ENCODE measurements at regions not wholly inside any gene's neighbourhood (a gene's known extent, or its start where the extent isn't known, plus 50 kb on each side); places are given as distances from the start of the nearest gene placed in this dataset.

GRCh38 chr16:9658164-9658563, 524.1 kb downstream of the GRIN2A start:
- H3K9ac ChIP-seq = no peak overlapping the region
- H3K4me1 ChIP-seq (ENCODE audit: insufficient read depth) = no peaks in the 10 kb centered on the region
- no peaks in the 10 kb centered on the region for H4K20me1 ChIP-seq (ENCODE audit: insufficient read depth)
- H3K4me3 ChIP-seq = no peak overlapping the region
- no peaks in the 10 kb centered on the region for H3F3A ChIP-seq (ENCODE audit: insufficient read depth)
- H3K4me2 ChIP-seq (ENCODE audit: unreplicated experiment) = no peak overlapping the region
- DNase-seq = no peak
- no peaks in the 10 kb centered on the region for H3K79me2 ChIP-seq (ENCODE audit: insufficient read depth)
- H3K27me3 ChIP-seq (replicated peaks; ENCODE audit: insufficient read depth) = no peaks in the 10 kb centered on the region
- H3K36me3 ChIP-seq (ENCODE audit: low read depth) = no peaks in the 10 kb centered on the region
- H2AFZ ChIP-seq = no peak overlapping the region
- 4 to 10% methylated on average over 4 of the region's 4 CpGs for WGBS, 2 experiments (ENCODE audit: low coverage in 1 of 2, low lambda C conversion rate in 2 of 2, missing lambda C conversion rate in 2 of 2)
- no peaks in the 10 kb centered on the region for H3K9me3 ChIP-seq (ENCODE audit: low read depth)
- in situ Hi-C loops (cut with MboI) = no loop called here
- H3K9me2 ChIP-seq (ENCODE audit: insufficient read depth) = no peaks in the 10 kb centered on the region
- TF ChIP-seq EZH2 (IDR thresholded peaks at IDR 0.05; ENCODE audit: insufficient read depth, poor library complexity, severe bottlenecking) (no peak), EZH2phosphoT487 (IDR thresholded peaks at IDR 0.05; ENCODE audit: insufficient read depth, low read depth) (no peak)
- no peak overlapping the region for H3K27ac ChIP-seq

DNA sequence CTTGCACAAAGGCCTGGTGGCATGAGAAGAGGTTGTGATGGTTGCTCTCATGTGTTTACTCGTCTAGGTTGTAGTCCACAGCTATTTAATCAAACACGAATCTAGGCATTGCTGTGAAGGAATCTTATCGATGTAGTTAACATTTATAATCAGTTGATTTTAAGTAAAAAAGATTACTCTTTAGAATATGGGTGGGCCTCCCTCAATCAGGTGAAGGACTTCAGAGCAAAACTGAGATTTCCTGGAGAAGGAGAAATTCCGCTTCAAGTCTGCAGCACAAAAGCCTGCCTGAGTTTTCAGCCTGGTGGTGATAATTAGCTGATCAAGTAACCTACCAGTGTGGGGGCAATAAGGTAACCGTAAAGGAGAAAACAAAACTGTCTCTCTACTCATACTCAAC, 523.6 kb downstream of the GRIN2A start:
- WGBS, 2 experiments (ENCODE audit: low coverage in 1 of 2, low lambda C conversion rate in 2 of 2, missing lambda C conversion rate in 2 of 2) = 18 to 24% methylated on average over 5 of the region's 5 CpGs
- Histone ChIP-seq H2AFZ (no peak overlapping the region), H3K4me1 (ENCODE audit: insufficient read depth) (no peaks in the 10 kb centered on the region), H3K9me3 (ENCODE audit: low read depth) (no peaks in the 10 kb centered on the region), H3F3A (ENCODE audit: insufficient read depth) (no peaks in the 10 kb centered on the region), H3K27me3 (replicated peaks; ENCODE audit: insufficient read depth) (no peaks in the 10 kb centered on the region), H4K20me1 (ENCODE audit: insufficient read depth) (no peaks in the 10 kb centered on the region), H3K4me2 (ENCODE audit: unreplicated experiment) (no peak overlapping the region), H3K4me3 (no peak overlapping the region), H3K79me2 (ENCODE audit: insufficient read depth) (no peaks in the 10 kb centered on the region), H3K9me2 (ENCODE audit: insufficient read depth) (no peaks in the 10 kb centered on the region), H3K9ac (no peak overlapping the region), H3K27ac (no peak overlapping the region), H3K36me3 (ENCODE audit: low read depth) (no peaks in the 10 kb centered on the region)
- TF ChIP-seq EZH2phosphoT487 (IDR thresholded peaks at IDR 0.05; ENCODE audit: insufficient read depth, low read depth) = no peak
- no peak for TF ChIP-seq EZH2 (IDR thresholded peaks at IDR 0.05; ENCODE audit: insufficient read depth, poor library complexity, severe bottlenecking)
- no peak for DNase-seq
- in situ Hi-C loops (cut with MboI) = no loop called here

- Histone ChIP-seq H4K20me1 (ENCODE audit: insufficient read depth) (no peaks in the 10 kb centered on the region), H3K4me3 (no peak overlapping the region), H3F3A (ENCODE audit: insufficient read depth) (no peaks in the 10 kb centered on the region), H3K79me2 (ENCODE audit: insufficient read depth) (no peaks in the 10 kb centered on the region), H3K9me2 (ENCODE audit: insufficient read depth) (no peaks in the 10 kb centered on the region), H3K36me3 (ENCODE audit: low read depth) (no peaks in the 10 kb centered on the region), H3K9me3 (ENCODE audit: low read depth) (no peaks in the 10 kb centered on the region), H3K27ac (no peak overlapping the region), H2AFZ (no peak overlapping the region), H3K27me3 (replicated peaks; ENCODE audit: insufficient read depth) (no peaks in the 10 kb centered on the region), H3K4me1 (ENCODE audit: insufficient read depth) (no peaks in the 10 kb centered on the region), H3K9ac (no peak overlapping the region), H3K4me2 (ENCODE audit: unreplicated experiment) (no peak overlapping the region)
- TF ChIP-seq EZH2phosphoT487 (IDR thresholded peaks at IDR 0.05; ENCODE audit: insufficient read depth, low read depth) = no peak
- TF ChIP-seq EZH2 (IDR thresholded peaks at IDR 0.05; ENCODE audit: insufficient read depth, poor library complexity, severe bottlenecking) = no peak
- DNase-seq = no peak
- WGBS, 2 experiments (ENCODE audit: low coverage in 1 of 2, low lambda C conversion rate in 2 of 2, missing lambda C conversion rate in 2 of 2) = 5% methylated on average over 6 of the region's 6 CpGs
- in situ Hi-C loops (cut with MboI) = no loop called here
Measured at GRCh38 chr16:9660898-9661297, 521.3 kb downstream of the GRIN2A start.

GRCh38 chr16:9661336-9662017, 520.8 kb downstream of the GRIN2A start:
- H3K4me3 ChIP-seq = no peak overlapping the region
- H3K9ac ChIP-seq = no peak overlapping the region
- in situ Hi-C loops (cut with MboI) = no loop called here
- no peaks in the 10 kb centered on the region for H3K79me2 ChIP-seq (ENCODE audit: insufficient read depth)
- H3K27me3 ChIP-seq (replicated peaks; ENCODE audit: insufficient read depth) = no peaks in the 10 kb centered on the region
- no peaks in the 10 kb centered on the region for H3K9me2 ChIP-seq (ENCODE audit: insufficient read depth)
- H3F3A ChIP-seq (ENCODE audit: insufficient read depth) = no peaks in the 10 kb centered on the region
- no peaks in the 10 kb centered on the region for H3K36me3 ChIP-seq (ENCODE audit: low read depth)
- no peak overlapping the region for H3K27ac ChIP-seq
- no peak for DNase-seq
- no peaks in the 10 kb centered on the region for H4K20me1 ChIP-seq (ENCODE audit: insufficient read depth)
- no peaks in the 10 kb centered on the region for H3K4me1 ChIP-seq (ENCODE audit: insufficient read depth)
- WGBS, 2 experiments (ENCODE audit: low coverage in 1 of 2, low lambda C conversion rate in 2 of 2, missing lambda C conversion rate in 2 of 2) = 2 to 4% methylated on average over 10 of the region's 10 CpGs
- no peak overlapping the region for H2AFZ ChIP-seq
- H3K9me3 ChIP-seq (ENCODE audit: low read depth) = no peaks in the 10 kb centered on the region
- TF ChIP-seq EZH2 (IDR thresholded peaks at IDR 0.05; ENCODE audit: insufficient read depth, poor library complexity, severe bottlenecking) (no peak), EZH2phosphoT487 (IDR thresholded peaks at IDR 0.05; ENCODE audit: insufficient read depth, low read depth) (no peak)
- no peak overlapping the region for H3K4me2 ChIP-seq (ENCODE audit: unreplicated experiment)
